ENCODE measurements at regions not wholly inside any gene's neighbourhood (a gene's known extent, or its start where the extent isn't known, plus 50 kb on each side); places are given as distances from the start of the nearest gene placed in this dataset.

DNA sequence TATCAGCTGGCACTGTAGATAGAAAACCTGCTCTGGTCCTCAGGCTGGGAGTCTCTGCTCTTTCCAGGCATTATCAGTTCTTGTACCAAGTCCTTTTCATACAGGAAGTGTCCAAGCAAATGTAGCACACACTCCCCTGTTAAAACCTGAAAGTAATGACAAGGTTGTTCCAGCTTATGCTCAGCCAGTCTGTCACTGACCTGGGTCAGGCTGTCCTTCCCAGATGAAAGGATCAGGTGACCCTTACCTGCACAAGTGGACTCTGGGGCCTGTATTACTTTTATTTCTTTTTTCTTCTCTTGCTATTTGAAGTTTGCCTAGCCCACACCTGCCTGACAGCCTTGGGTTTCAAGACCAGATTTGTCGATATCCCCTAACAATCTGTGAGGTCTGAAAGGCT lies 156.3 kb upstream of the SESN3 start:
- no peak for DNase-seq

DNA sequence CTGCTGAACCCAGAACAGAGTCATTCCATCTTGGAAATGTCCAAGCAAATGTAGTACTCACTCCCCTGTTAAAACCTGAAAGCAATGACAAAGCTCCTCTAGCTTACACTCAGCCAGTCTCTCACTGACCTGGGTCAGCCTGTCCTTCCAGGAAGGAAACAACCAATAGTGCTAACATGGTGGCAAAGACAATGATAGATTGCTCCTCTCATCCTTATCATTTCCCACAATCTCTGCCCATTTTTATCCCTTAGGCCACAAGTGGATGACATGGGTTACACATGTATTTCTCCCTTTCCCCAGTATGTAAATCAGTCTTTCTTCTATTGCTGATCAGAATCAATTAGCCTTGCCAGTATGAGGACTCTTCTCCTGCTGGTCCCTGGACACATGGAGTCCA lies 154.6 kb upstream of the SESN3 start:
- DNase-seq, result no peak

DNA sequence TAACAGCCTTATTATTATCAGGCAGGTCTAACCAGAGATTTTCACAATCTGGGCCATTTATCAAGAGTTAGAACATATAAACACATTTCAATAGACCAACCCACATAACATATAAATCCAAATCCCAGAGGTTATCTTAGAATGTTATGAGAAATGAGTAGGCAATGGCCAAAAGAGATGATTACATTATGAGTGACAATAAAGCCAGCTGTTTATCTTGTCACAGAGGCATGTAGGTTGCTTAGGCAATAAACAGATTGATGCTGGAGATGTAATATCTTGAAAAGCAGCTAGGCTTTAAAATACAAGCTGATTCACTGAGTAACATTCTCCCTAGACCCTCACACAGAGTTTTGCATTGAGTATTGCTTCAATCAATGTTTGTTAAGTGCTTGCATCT lies 148.5 kb upstream of the SESN3 start:
- no peak for DNase-seq

DNA sequence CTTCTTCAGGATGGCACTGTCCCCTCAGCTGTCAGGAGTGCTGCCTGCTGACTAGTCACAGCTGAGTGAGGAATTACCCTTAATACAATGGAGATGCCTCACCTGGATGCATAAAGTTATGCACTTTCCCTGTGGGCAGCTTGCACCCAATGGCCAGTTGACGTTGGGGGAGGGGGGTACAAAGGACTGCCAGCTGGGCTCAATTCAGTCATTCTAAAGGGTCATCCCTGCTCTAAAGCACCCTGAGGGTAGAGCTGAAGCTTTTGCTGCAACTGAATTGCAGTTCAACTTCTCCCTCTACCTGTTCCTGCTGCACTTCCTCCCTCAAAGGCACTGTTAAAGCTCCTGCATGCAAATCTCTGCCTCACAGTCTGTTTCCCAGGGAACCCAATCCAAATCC lies 147.8 kb upstream of the SESN3 start:
- DNase-seq, result no peak

DNA sequence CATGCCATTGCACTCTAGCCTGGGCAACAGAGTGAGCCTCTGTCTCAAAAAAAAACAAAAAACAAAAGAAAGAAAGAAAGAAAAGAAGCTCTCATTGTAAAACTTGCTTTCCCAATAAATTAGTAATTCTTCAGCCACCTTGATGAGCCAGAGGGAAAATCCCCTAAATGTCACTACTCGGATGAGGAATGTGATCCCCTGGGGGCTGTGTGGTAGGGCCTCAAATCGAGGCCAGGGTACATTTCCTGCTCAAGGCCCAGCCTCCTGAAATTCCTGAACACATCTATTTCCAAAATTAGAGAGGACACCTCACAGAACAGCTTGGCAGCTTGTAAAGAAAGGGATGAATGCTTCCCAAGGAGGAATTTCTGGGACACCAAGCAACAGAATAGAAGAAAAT lies 147.1 kb upstream of the SESN3 start:
- no peak for DNase-seq

DNA sequence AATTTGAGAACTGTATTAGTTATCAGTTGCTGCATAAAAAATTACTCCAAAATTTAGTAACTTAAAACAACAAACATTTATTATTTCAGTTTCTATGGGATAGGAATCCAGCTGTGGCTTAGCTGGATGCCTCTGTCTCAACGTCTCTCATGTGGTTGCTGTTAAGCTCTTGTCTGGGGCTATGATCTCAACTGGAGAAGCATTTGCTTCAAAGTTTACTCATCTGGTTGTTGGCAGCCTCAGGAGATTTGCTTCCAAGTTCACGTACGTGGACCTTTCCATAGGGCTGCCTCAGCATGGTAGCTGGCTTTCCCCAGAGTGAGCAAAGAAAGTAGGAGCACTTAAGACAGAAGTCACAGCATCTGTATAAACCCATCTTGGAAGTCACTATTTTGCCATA lies 144.9 kb upstream of the SESN3 start:
- no peak for DNase-seq

DNA sequence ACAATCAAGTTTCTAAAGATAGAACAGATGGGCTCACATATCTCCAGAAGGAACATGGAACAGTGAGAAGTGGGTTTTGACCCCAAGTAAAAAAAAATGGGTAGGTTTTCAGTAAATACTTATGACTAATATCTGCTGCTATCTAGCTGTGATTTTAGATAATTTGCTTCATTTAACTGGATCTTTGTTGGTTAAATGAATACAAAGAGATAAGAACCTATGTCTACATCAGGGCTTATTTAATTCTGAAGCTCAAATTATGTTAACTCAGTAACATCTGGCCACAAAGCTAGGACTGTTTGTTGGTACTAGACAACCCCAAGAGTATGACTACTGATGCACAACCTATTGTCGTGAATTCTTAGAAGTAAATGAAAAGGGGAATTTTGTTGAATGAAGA lies 144.4 kb upstream of the SESN3 start:
- no peak for DNase-seq

DNA sequence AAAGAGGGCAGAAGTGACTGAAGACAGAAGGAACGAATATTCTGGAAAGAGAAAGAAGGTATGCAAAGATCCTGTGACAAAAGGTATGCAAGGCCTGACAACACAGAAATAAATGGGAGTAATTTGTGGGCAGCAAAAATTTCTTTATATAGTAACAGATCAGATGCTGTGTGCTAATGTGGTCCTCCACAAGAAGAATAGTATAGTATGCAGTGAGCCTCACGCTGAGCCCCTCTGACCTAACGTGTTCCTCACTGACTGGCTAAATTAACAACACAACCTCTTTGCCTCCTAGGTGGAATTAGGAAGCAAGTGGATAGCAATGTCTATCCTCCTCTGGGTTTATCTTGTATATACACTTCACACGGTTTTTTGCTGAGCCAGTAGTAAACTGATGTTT lies 143.1 kb upstream of the SESN3 start:
- no peak for DNase-seq

DNA sequence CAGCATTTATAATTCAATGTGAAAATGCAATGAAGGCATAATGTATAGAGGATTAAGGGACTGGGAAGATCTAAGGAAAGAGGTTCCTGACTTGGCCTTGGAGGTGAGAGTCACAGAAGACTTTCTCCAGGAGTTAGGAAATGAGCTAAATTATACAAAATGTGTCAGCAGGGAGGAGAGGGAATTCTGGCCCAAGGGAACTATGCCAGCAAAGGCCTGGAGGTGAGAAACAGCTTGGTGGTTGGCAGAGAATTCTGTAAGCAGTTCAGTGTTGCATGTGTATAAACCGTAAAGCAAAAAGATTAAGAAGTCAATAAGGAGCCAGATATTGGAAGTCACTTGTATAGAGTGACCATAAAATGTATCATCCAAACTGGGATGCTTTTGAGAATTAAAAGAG lies 142.2 kb upstream of the SESN3 start:
- DNase-seq, result no peak

DNA sequence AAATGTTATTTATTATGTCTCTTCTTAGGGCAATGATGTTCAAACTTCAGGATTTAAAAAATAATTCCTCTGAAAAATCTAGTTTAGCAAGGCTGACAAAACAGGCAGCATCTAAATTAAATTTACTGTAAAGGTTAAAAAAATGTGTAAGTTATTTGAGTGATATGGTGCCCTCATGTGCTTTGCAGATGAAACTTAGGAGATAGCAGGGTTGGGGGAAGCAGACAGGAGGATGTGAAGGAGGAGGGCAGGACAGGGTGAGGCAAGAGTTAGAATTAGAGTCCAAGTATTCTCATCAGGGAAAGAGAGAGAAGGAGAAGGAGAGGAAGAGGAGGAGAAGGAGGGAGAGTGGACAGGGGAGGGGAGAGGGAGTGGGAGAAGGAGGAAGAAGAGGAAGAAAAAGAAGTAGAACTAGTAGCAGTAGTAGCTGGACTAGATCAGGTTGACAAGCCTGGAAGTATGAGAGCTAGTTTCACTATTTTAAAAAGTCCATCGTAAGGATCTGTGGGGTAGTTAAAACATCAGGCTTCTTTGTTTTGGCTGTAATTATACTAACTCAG lies 141.2 kb upstream of the SESN3 start:
- no peak for DNase-seq

DNA sequence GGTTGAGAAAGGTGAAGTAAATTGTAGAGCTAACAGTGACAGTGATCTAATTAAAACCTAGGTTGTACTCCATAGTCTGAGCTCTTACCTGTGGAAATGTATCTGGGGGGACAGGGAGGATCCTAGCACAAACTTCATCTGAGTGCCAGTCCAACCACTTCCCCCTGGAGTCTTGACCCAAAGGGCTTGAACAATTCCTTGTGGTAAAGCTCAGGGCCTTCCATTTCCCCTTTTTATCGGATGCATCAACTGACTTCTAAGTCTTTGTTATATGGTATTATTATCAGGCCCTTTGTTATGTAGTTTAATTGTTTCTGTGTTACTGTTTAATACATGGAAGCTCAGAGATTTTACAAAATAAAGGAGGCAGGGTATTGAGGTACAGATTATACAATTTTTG lies 140.2 kb upstream of the SESN3 start:
- DNase-seq, result no peak

DNA sequence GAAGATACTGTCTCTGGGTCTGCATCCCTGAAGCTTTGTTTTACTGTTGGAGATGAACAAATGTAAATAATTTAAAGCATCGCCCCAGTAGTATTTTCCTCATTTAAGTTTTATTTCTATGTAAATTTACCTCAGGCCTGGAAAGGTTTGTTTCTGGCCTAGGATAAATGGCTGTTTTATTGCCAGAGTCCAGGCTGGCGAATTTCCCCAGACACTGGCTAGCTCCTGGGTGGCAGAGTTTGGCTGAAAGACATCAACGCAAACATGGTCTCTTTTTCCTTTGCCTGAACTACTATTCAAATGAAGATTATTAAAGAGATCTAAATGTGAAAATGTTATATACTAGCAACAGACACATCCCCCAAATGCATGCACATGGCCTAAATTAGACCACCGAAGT lies 136.7 kb upstream of the SESN3 start:
- DNase-seq, result no peak

DNA sequence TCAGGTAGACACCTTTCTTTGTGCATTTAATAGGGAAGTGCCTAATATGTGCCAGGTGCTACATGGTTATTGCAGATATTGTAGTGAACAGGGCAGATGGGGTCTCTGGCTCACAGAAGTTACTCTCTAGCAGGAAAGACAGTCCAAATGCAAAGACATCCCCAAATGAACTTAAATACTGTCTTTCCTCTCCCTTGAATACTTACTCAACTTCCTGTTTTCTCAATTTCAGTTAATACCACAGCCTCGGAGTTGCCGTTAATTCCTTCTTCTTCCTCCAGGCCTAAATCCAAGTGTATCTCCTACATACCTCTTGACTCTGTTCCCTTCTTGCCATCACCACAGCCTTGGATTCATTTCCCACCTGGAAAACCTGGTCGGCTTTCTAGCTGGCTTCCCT lies 134.3 kb upstream of the SESN3 start:
- DNase-seq, result no peak

DNA sequence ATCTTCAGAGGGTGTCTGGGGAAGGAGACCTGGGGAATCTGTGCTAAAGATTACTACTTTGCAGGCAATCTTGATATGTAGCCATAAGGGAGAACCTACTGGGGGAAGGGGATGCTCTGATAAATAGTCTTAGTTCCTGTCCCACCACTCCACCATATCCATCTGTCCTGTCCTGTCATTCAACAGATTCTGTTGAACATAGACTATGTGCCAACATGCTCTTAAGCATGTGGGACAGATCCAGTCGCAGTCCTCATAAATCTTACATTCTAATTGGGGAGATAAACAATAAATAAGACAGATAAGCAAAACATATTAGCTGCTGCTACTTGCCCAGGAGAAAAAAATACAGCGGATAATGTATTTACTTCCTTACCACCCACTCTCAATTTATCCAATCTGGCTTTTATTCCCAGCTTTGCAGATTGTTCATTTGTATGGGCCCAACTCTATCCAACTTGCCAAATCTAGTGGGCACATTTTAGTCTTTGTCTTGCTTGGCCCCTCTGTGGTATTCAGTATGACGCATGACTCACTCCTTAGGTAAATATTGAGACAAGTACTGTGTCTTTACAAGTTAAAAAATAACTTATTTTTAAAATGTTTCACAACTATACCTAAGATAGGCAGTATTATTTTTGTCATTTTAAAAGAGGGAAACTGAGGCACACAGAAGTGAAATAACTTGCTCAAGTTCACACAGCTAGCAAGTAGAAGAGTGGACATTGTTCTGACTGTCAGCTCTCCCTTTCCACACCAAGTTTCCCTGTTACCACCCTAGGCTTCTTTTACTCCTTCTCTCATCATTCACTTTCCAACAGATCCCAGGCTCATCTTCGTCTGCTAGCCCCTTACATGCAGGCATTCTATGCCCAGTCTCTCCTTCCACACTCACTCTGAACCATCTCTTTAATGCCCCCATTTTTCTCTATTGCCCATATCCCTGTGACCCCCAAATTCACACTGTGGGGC lies 133.6 kb upstream of the SESN3 start:
- DNase-seq, result no peak

DNA sequence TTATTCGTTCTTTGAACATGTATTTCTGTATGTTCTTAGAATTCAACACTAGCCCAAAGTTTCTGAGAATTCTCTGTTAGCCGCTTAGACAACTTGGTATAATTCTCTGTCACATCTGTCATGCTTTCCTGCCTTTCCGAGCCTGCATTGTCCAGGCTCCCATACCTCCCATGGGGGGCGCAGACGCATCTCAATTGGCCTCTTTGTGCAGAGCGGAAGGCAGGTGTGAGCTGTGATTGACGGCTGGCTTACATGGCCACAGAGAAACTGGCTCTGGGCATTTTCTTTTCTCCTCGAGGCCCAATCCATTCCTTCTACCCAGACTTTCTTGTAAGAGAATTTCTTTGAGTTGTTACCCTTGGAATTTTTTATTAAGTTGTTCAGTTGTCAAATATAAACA lies 132.7 kb upstream of the SESN3 start:
- no peak for DNase-seq

DNA sequence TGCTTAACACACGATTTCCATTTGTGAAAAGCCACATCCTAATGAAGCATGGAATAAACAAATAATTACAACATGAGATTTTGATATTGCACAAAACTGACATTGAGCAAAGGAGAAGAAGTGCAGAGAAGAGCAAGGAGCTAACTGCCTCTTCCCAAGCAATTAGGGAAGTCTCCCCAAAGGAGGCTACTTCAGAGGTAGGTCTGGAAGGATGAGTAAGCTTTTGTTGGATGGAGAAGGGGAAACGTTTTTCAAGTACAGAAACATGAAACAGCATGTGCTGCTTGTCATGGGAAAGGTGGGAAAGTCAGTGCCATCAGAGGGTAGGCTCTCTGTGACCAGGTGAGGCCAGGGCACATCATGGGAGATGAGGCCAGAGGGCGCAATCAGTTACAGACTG lies 132.2 kb upstream of the SESN3 start:
- no peak for DNase-seq

DNA sequence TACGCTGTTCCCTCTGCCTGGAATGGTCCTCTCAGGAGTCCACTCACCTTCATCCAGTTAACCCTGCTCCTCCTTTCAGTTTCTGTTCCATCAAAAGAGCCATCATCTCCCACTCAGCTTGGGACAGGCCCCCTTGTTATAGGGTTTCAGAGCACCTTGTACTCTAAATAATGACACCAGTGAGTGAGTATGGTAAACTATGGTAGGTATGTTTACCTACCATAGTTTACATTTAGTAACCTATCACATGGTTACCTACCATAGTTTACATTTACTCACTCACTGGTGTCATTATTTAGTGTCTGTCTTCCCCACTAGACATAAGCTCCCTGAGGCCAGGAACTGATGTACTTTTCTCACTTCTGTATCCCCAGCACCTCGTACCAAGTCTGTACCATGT lies 130.2 kb upstream of the SESN3 start:
- DNase-seq, result no peak

DNA sequence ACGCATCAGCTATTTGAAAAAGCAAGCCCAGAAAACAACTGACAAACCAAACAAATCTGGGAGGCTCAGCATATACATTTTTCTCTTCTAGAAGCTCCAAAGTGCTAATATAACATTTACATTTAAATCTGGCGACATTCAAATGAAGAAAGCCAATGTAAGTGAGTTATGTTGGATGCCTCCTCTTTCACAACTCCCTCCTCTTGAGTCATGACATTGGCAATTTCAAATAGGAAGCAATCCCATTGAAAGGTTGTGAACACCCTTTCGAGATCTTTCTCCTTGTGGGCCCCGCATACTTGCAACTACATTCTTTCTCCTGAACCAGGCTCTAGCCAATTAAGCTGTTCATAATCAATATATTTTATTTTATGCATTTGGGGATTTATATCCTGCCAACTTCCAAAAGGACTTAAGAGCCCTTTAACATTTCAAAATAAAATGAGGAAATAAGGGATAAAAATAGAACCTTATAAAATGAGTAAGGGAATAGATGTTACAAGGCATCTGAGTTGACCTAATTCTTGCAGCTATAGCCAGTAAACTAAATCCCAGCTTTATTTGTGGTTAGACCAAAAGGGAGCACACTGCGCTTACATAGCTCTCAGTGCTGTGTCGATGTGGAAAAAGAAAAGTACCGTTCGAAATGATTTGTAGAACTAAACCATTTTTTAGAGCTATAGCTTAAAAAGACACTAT lies 129.5 kb upstream of the SESN3 start:
- no peak for DNase-seq

DNA sequence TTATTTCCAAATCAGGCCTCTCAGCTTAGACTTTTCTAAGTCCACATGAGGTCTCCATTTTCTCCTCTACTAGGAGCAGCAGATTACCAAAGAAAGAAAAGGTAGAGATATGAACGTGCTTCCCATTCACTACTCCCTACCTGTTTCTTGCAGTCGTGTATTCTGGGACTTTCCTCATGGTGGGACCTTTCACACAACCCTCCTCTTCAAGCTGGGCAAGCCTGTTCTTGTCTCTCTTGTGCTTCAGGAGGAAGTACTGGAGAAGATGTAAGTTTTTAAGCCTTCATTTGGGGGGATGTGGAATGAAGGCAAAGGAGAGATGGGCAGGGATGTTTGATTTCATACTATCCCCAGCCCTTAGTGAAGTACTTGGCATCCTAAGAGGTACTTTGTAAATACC lies 128.8 kb upstream of the SESN3 start:
- DNase-seq, result no peak

DNA sequence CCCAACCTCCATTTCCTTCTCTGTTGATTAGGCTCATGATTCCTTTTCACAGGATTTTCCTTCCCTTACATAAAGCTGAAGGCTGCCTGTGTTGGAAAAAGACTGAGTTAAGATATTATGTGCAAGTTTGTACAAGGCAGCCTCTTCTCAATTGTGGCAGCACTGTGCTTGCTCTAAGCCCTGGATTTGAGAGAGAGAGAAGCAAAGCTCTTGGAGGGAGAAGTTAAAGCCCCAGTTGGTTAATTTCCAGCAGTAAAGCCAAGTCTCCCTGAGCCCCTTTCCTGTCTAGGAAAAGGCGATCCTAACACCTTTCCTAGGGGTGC lies 128.3 kb upstream of the SESN3 start:
- no peak for DNase-seq

DNA sequence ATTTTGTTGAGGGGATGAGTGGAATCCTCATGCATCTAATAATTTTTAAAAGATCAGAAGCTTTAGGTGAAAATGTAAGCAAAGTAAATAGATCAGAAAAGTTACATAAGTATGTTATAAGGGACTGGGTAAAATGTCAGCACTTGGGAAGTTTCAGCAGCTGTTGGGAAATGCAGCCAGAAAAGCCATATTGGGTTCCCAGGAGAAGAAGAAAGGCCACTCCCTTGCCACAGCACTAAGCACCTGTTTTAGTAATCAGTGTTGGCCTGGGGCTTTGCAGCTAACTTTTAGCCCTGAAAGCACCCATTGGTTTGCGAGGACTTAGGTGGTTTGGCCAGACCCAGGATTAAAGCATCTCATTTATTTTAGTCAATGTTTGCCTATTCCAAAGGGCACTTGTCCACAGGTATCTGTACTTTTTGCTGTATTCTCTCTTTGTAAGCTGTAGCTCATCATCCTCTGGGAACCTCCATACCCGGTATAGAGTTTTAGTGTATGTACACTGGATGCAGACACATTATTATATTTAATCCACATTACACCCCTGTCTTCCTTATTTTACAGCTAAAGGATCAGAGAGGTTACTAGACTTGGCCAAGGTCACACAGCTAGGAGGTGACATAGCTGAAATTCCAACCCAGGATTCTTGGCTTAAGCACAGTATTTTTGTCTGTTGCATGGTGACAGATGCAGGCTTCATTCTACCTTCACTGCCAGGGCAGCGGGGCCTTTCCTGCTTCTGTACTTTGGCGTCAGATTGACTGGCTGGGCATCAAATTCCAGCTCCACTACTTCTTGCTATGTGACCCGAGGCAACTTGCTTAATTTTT lies 127.7 kb upstream of the SESN3 start:
- DNase-seq, result no peak

DNA sequence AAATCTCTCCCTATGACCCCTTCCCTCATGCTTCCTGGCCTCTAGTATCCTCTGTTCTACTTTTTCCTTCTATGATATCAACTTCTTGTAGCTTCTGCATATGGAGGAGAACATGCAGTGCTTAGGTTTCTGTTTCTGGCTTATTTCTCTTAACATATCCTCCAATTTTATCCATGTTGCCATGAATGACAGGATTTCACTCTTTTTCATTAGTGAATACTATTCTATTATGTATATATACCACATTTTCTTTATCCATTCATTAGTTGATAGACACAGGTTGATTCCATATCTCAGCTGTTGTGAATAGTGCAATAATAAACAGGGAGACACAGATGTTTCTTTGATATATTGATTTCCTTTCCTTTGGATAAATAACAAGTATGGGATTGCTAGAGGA lies 123.3 kb upstream of the SESN3 start:
- no peak for DNase-seq

DNA sequence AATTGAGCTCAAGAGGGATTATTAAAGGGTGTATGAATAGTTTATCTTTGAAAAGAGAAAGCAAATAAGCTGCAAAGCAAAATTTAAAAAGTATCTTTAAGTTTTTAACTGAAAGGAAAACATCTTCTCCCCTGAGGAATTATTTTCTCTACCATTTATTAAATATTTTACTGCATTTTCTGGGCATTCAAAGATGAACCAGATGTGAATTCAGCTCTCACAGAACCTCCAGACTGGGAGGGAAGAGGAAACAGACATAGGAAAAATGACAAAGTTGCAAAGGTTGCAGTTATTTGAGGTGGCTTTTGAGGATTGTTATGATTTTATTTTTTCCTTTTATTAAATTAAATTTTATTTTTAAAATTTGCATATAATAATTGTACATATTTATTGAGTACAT lies 122.7 kb upstream of the SESN3 start:
- DNase-seq, result no peak

All from left kidney (tissue), 1 donor.